ENCODE measurements at regions not wholly inside any gene's neighbourhood (a gene's known extent, or its start where the extent isn't known, plus 50 kb on each side); places are given as distances from the start of the nearest gene placed in this dataset.

GRCh38 chr9:2375114-2375513 lies 246.5 kb upstream of the VLDLR start:
- ChIA-PET POLR2A (no interaction called here), CTCF (ENCODE audit: low intra/inter-chr PET ratio, low total read pairs) (no interaction called here)
- Histone ChIP-seq H4K20me1 (ENCODE audit: insufficient read depth, low read length) (no peaks in the 10 kb centered on the region), H3K79me2 (ENCODE audit: insufficient read depth, low read length) (no peaks in the 10 kb centered on the region), H2AFZ (ENCODE audit: low read length) (no peak overlapping the region), H3K4me3 (replicated peaks in 1 of 3; ENCODE audit: insufficient read depth in 1 of 3, low read depth in 2 of 3, low read length in 3 of 3) (no peak overlapping the region), H3K9ac (ENCODE audit: insufficient read depth, low read depth, low read length) (no peak overlapping the region), H3K4me1 (ENCODE audit: insufficient read depth, low read length) (no peaks in the 10 kb centered on the region), H3K4me2 (ENCODE audit: low read depth, low read length) (no peak overlapping the region), H3K27ac (ENCODE audit: extremely low read length, insufficient read depth, low read length) (no peak overlapping the region), H3K36me3 (replicated peaks in 1 of 2; ENCODE audit: control insufficient read depth in 1 of 2, insufficient read depth in 2 of 2, low read length in 2 of 2) (no peaks in the 10 kb centered on the region), H3K9me3 (ENCODE audit: low read length) (no peaks in the 10 kb centered on the region), H3K27me3 (ENCODE audit: control insufficient read depth in 1 of 2, insufficient read depth in 2 of 2, low read length in 2 of 2) (no peaks in the 10 kb centered on the region)
- in situ Hi-C loops (cut with HindIII; ENCODE audit: extremely low pct_ligation_motif_present, low pct_unique_long_range_greater_than_20kb) (no loop called here), intact Hi-C loops (cut with micrococcal nuclease; ENCODE audit: unreplicated experiment) (no loop called here)
- 0% methylated on average over 2 of the region's 2 CpGs for WGBS (ENCODE audit: low lambda C conversion rate)
- DNase-seq (ENCODE audit: low spot score) (no peak), ATAC-seq (no peak), FAIRE-seq (no peak)
- TF ChIP-seq CHD2 (IDR thresholded peaks at IDR 0.05; ENCODE audit: low read depth, low read length), result no peak
- TF ChIP-seq SMAD3 (CRISPR knock-in tag; IDR thresholded peaks at IDR 0.05), result no peak
- TF ChIP-seq MBD4 (IDR thresholded peaks at IDR 0.05; ENCODE audit: borderline replicate concordance, low read length), result no peak
- no peak for TF ChIP-seq NR2C2 (CRISPR knock-in tag; IDR thresholded peaks at IDR 0.05; ENCODE audit: borderline replicate concordance)
- no peak for TF ChIP-seq THRA (CRISPR knock-in tag; IDR thresholded peaks at IDR 0.05; ENCODE audit: borderline replicate concordance)
- no peak for TF ChIP-seq ZNF747 (CRISPR knock-in tag; IDR thresholded peaks at IDR 0.05; ENCODE audit: borderline replicate concordance)
- TF ChIP-seq, protein P1, sequence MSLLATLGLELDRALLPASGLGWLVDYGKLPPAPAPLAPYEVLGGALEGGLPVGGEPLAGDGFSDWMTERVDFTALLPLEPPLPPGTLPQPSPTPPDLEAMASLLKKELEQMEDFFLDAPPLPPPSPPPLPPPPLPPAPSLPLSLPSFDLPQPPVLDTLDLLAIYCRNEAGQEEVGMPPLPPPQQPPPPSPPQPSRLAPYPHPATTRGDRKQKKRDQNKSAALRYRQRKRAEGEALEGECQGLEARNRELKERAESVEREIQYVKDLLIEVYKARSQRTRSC (CRISPR knock-in tag; IDR thresholded peaks at IDR 0.05; ENCODE audit: low read depth), result no peak
- TF ChIP-seq ZNF263 (CRISPR knock-in tag; IDR thresholded peaks at IDR 0.05), result no peak
- no peak for TF ChIP-seq SMARCC2 (IDR thresholded peaks at IDR 0.05)
- TF ChIP-seq ZNF570 (CRISPR knock-in tag; IDR thresholded peaks at IDR 0.05; ENCODE audit: borderline replicate concordance), result no peak
- TF ChIP-seq JARID2 (CRISPR knock-in tag; IDR thresholded peaks at IDR 0.05; ENCODE audit: insufficient replicate concordance), result no peak
- no peak for TF ChIP-seq SRY (CRISPR knock-in tag; IDR thresholded peaks at IDR 0.05)
- no peak for TF ChIP-seq ZNF10 (CRISPR knock-in tag; IDR thresholded peaks at IDR 0.05; ENCODE audit: borderline replicate concordance, low read depth)
- no peak for TF ChIP-seq SOX6 (IDR thresholded peaks at IDR 0.05)
- no peak for TF ChIP-seq SOX6 (CRISPR knock-in tag; IDR thresholded peaks at IDR 0.05)
- TF ChIP-seq SKI (IDR thresholded peaks at IDR 0.05; ENCODE audit: partially characterized antibody), result no peak
- BruUV-seq (replicated peaks), result no TSS peak

Measured in HepG2 (cell line).